IMR-90 (cell line): ENCODE measurements at regions not wholly inside any gene's neighbourhood (a gene's known extent, or its start where the extent isn't known, plus 50 kb on each side); places are given as distances from the start of the nearest gene placed in this dataset.

Source experiments
- ATAC-seq: fragments of 200-7000 bp; cut with Tn5 transposase; 2 replicates; pipeline ENCODE4 v1.9.1; 2020; ENCODE audit warnings: low read depth, mild to moderate bottlenecking, moderate library complexity
- BruUV-seq: library from RNA; stranded (reverse); fragments of 400-500 nt; replicated peaks from 2 replicates; lab custom pipeline; 2021; lab: Mats Ljungman, UMichigan
- CTCF ChIA-PET: fragments of 300-600 bp; formaldehyde crosslinking; extraction: SDS; loops from one replicate; lab custom pipeline; 2021; ENCODE audit warnings: antibody characterized with exemption; lab: Yijun Ruan, JAX
- POLR2A ChIA-PET: fragments of 300-600 bp; sonication (Branson Sonifier 250); formaldehyde crosslinking; loops from one replicate; lab custom pipeline; 2022; ENCODE audit warnings: antibody characterized with exemption; ENCODE audit not compliant: unreplicated experiment; lab: Charles Lee
- DNase-seq: peaks from one replicate; pipeline ENCODE4 v3.0.0; 2013
- H2AFZ ChIP-seq: replicated peaks from 2 replicates; pipeline ENCODE3; 2013; ENCODE audit warnings: low read length, mild to moderate bottlenecking; ENCODE audit not compliant: poor library complexity
- H2AK5ac ChIP-seq: 2 replicates; pipeline ENCODE4 v1.6.1; 2013; ENCODE audit warnings: low read depth, low read length, inconsistent platforms
- H2AK9ac ChIP-seq: replicated peaks from 2 replicates; pipeline ENCODE3; 2013; ENCODE audit warnings: mild to moderate bottlenecking, low read depth, low read length, moderate library complexity; ENCODE audit not compliant: poor library complexity
- H2BK120ac ChIP-seq: 2 replicates; pipeline ENCODE4 v1.6.1; 2013; ENCODE audit warnings: low read depth, low read length, inconsistent platforms
- H2BK15ac ChIP-seq: 3 replicates; pipeline ENCODE4 v1.6.1; 2013; ENCODE audit warnings: low read depth, low read length, inconsistent platforms
- H2BK20ac ChIP-seq: 2 replicates; pipeline ENCODE4 v1.6.1; 2013; ENCODE audit warnings: low read depth, mild to moderate bottlenecking, inconsistent platforms, low read length, moderate library complexity
- H2BK5ac ChIP-seq: 2 replicates; pipeline ENCODE4 v1.6.1; 2013; ENCODE audit warnings: mild to moderate bottlenecking, low read depth, low read length, inconsistent platforms; ENCODE audit not compliant: poor library complexity, severe bottlenecking
- H3K14ac ChIP-seq: replicated peaks from 2 replicates; pipeline ENCODE4 v1.6.1; 2013; ENCODE audit warnings: low read depth, low read length, inconsistent platforms
- H3K18ac ChIP-seq: 2 replicates; pipeline ENCODE4 v1.6.1; 2013; ENCODE audit warnings: low read depth, low read length, control low read depth
- H3K23ac ChIP-seq: 2 replicates; pipeline ENCODE4 v1.6.1; 2013; ENCODE audit warnings: low read depth, low read length, inconsistent platforms
- H3K27ac ChIP-seq: 2 replicates; pipeline ENCODE4 v1.5.1; 2013; ENCODE audit warnings: mild to moderate bottlenecking, control low read depth, low read length; ENCODE audit not compliant: insufficient read depth
- H3K27me3 ChIP-seq: 2 replicates; pipeline ENCODE4 v1.6.1; 2013; ENCODE audit warnings: low read length; ENCODE audit not compliant: control insufficient read depth, insufficient read depth
- H3K36me3 ChIP-seq: 2 replicates; pipeline ENCODE4 v1.6.1; 2013; ENCODE audit warnings: low read length, mixed read lengths; ENCODE audit not compliant: control insufficient read depth, insufficient read depth
- H3K4ac ChIP-seq: 2 replicates; pipeline ENCODE4 v1.6.1; 2013; ENCODE audit warnings: low read depth, low read length, inconsistent platforms
- H3K4me1 ChIP-seq: 2 replicates; pipeline ENCODE4 v1.6.1; 2013; ENCODE audit warnings: low read length, mixed read lengths; ENCODE audit not compliant: control insufficient read depth, insufficient read depth
- H3K4me2 ChIP-seq: 2 replicates; pipeline ENCODE4 v1.6.1; 2013; ENCODE audit warnings: low read depth, mild to moderate bottlenecking, control low read depth, low read length, moderate library complexity
- H3K4me3 ChIP-seq: 2 replicates; pipeline ENCODE4 v1.5.1; 2013; ENCODE audit warnings: low read depth, mild to moderate bottlenecking, control low read depth, low read length, moderate library complexity; ENCODE audit not compliant: insufficient read depth
- H3K56ac ChIP-seq: 2 replicates; pipeline ENCODE4 v1.6.1; 2013; ENCODE audit warnings: low read length, inconsistent platforms; ENCODE audit not compliant: insufficient read depth; ENCODE audit errors: extremely low read depth
- H3K79me1 ChIP-seq, 2 experiments: 2 replicates each; pipeline ENCODE4 v1.6.1; 2013; ENCODE audit warnings: low read length in 2 of 2, inconsistent platforms in 1 of 2, low read depth in 1 of 2
- H3K9ac ChIP-seq: 2 replicates; pipeline ENCODE4 v1.6.1; 2013; ENCODE audit warnings: low read depth, low read length, control low read depth
- H3K9me1 ChIP-seq: 2 replicates; pipeline ENCODE4 v1.6.1; 2013; ENCODE audit warnings: low read length, inconsistent platforms; ENCODE audit not compliant: insufficient read depth
- H3K9me3 ChIP-seq: 2 replicates; pipeline ENCODE4 v1.6.1; 2013; ENCODE audit warnings: low read length; ENCODE audit not compliant: control insufficient read depth, insufficient read depth
- H4K20me1 ChIP-seq: 2 replicates; pipeline ENCODE4 v1.6.1; 2013; ENCODE audit warnings: low read length, inconsistent platforms; ENCODE audit not compliant: insufficient read depth
- H4K5ac ChIP-seq: 2 replicates; pipeline ENCODE4 v1.6.1; 2013; ENCODE audit warnings: mild to moderate bottlenecking, low read depth, low read length, control low read depth
- H4K8ac ChIP-seq, 2 experiments: 2 replicates each; pipeline ENCODE4 v1.6.1; 2013; ENCODE audit warnings: low read depth in 2 of 2, low read length in 2 of 2, control low read depth in 1 of 2, inconsistent platforms in 1 of 2
- H4K91ac ChIP-seq: 2 replicates; pipeline ENCODE4 v1.6.1; 2013; ENCODE audit warnings: low read depth, low read length, inconsistent platforms; ENCODE audit not compliant: insufficient read depth
- BHLHE40 ChIP-seq: fragments of 150-350 bp; IDR thresholded peaks from 2 replicates; pipeline ENCODE4 v1.6.1; 2016; ENCODE audit warnings: mild to moderate bottlenecking, low read depth, low read length
- CEBPB ChIP-seq: IDR thresholded peaks from 2 replicates; pipeline ENCODE4 v1.6.1; 2012; ENCODE audit warnings: low read depth, low read length, improper control_type of control experiment
- CHD1 ChIP-seq: IDR thresholded peaks from 2 replicates; pipeline ENCODE4 v1.6.1; 2012; ENCODE audit warnings: low read depth, low read length, improper control_type of control experiment
- FOS ChIP-seq: fragments of 150-350 bp; IDR thresholded peaks from 2 replicates; pipeline ENCODE4 v1.6.1; 2016; ENCODE audit warnings: low read depth, low read length
- MAFK ChIP-seq: IDR thresholded peaks from 2 replicates; pipeline ENCODE4 v1.6.1; 2012; ENCODE audit warnings: low read depth, low read length, improper control_type of control experiment
- MAZ ChIP-seq: IDR thresholded peaks from 2 replicates; pipeline ENCODE4 v1.6.1; 2012; ENCODE audit warnings: low read depth, mild to moderate bottlenecking, low read length, improper control_type of control experiment, moderate library complexity, borderline replicate concordance
- MXI1 ChIP-seq: IDR thresholded peaks from 2 replicates; pipeline ENCODE4 v1.6.1; 2012; ENCODE audit warnings: low read depth, mild to moderate bottlenecking, low read length, moderate library complexity, borderline replicate concordance
- NFE2L2 ChIP-seq: fragments of 150-350 bp; IDR thresholded peaks from 2 replicates; pipeline ENCODE4 v1.6.1; 2016; ENCODE audit warnings: low read depth, mild to moderate bottlenecking, low read length
- POLR2A ChIP-seq: IDR thresholded peaks from 2 replicates; pipeline ENCODE4 v1.6.1; 2012; ENCODE audit warnings: mild to moderate bottlenecking, low read depth, low read length
- RAD21 ChIP-seq: IDR thresholded peaks from 2 replicates; pipeline ENCODE4 v1.6.1; 2012; ENCODE audit warnings: low read length, improper control_type of control experiment
- RFX5 ChIP-seq: IDR thresholded peaks from 2 replicates; pipeline ENCODE4 v1.8.0; 2012; ENCODE audit warnings: low read depth, mild to moderate bottlenecking, low read length, moderate library complexity
- SMC3 ChIP-seq: fragments of 150-350 bp; IDR thresholded peaks from 2 replicates; pipeline ENCODE4 v1.6.1; 2016; ENCODE audit warnings: low read depth, mild to moderate bottlenecking, antibody characterized with exemption, low read length, moderate library complexity
- USF2 ChIP-seq: fragments of 150-350 bp; IDR thresholded peaks from 2 replicates; pipeline ENCODE4 v1.6.1; 2017; ENCODE audit warnings: mild to moderate bottlenecking, antibody characterized with exemption, low read length, low read depth
- WGBS, 2 experiments: methylation state at CpG; one replicate each; pipeline versions ENCODE4 v1.1.5 to v1.1.7; 2013; ENCODE audit warnings: missing lambda C conversion rate in 2 of 2; ENCODE audit not compliant: insufficient read length in 1 of 2; ENCODE audit errors: extremely low coverage in 2 of 2; 5-methylcytosine and 5-hydroxymethylcytosine counted together
- dilution Hi-C: fragments of 300-500 bp; cut with HindIII; formaldehyde crosslinking; loops from one replicate; pipeline ENCODE4 v1.14.3; 2018; ENCODE audit warnings: low sequenced_read_pairs; ENCODE audit not compliant: unreplicated experiment
- in situ Hi-C: fragments of 300-500 bp; cut with MboI; formaldehyde crosslinking; loops from 3 replicates; pipeline ENCODE4 v1.14.3; 2019; ENCODE audit warnings: low sequenced_read_pairs, inconsistent platforms, mixed read lengths
- intact Hi-C: fragments of 100-400 bp; cut with micrococcal nuclease; formaldehyde crosslinking; loops from 2 replicates; pipeline ENCODE4 v1.10.0; 2022

- no peak overlapping the region for H3K18ac ChIP-seq
- no peak overlapping the region for H3K27ac ChIP-seq
- H3K9ac ChIP-seq, result no peak overlapping the region
- H3K4me3 ChIP-seq, result no peak overlapping the region
- in situ Hi-C loops (no loop called here), dilution Hi-C loops (no loop called here), intact Hi-C loops (no loop called here)
- no peak overlapping the region for H3K4ac ChIP-seq
- no peak overlapping the region for H2BK120ac ChIP-seq
- no peak overlapping the region for H2BK15ac ChIP-seq
- H3K4me1 ChIP-seq, result no peaks in the 10 kb centered on the region
- no peak overlapping the region for H2AK5ac ChIP-seq
- H3K4me2 ChIP-seq, result no peak overlapping the region
- no peaks in the 10 kb centered on the region for H3K9me3 ChIP-seq
- ATAC-seq (no peak), DNase-seq (no peak)
- ChIA-PET POLR2A (no interaction called here), CTCF (no interaction called here)
- H3K56ac ChIP-seq, result no peak overlapping the region
- no peak overlapping the region for H2AFZ ChIP-seq
- H4K8ac ChIP-seq, result no peak overlapping the region
- H4K5ac ChIP-seq, result no peak overlapping the region
- peaks cover 43% of the 10 kb centered on the region for H3K27me3 ChIP-seq
- no peak overlapping the region for H2BK20ac ChIP-seq
- no peak overlapping the region for H2AK9ac ChIP-seq
- no TSS peak for BruUV-seq
- H3K36me3 ChIP-seq, result no peaks in the 10 kb centered on the region
- H3K23ac ChIP-seq, result no peak overlapping the region
- no peak overlapping the region for H3K14ac ChIP-seq
- 25% methylated on average over 5 of the region's 28 CpGs; no CpG with 5 or more reads in 1 of the 2 experiments for WGBS, 2 experiments
- H4K91ac ChIP-seq, result no peak overlapping the region
- TF ChIP-seq CHD1 (no peak), BHLHE40 (no peak), CEBPB (no peak), MAFK (no peak), RFX5 (no peak), FOS (no peak), RAD21 (no peak), POLR2A (no peak), MAZ (no peak), NFE2L2 (no peak), SMC3 (no peak), USF2 (no peak), MXI1 (no peak)
- no peaks in the 10 kb centered on the region for H3K9me1 ChIP-seq
- no peaks in the 10 kb centered on the region for H3K79me1 ChIP-seq
- H2BK5ac ChIP-seq, result no peak overlapping the region
- no peaks in the 10 kb centered on the region for H4K20me1 ChIP-seq
Measured at GRCh38 chr7:1348096-1348822, 111.0 kb downstream of the MICALL2 start.
